Liver (tissue), 8 donors: ENCODE measurements at regions not wholly inside any gene's neighbourhood (a gene's known extent, or its start where the extent isn't known, plus 50 kb on each side); places are given as distances from the start of the nearest gene placed in this dataset.

Source experiments
- DNase-seq: peaks from one replicate; pipeline ENCODE4 v3.0.0-alpha.2; 2017; ENCODE audit warnings: low spot score
- H3K27ac ChIP-seq, 2 donors: one replicate each; pipeline ENCODE4 v1.7.0; 2013; ENCODE audit warnings: inconsistent platforms in 2 of 2, low read length in 2 of 2, control low read depth in 1 of 2, low read depth in 1 of 2, mild to moderate bottlenecking in 1 of 2
- H3K27me3 ChIP-seq, 4 donors: one replicate each; pipeline versions ENCODE4 v1.6.1 to v1.7.0; 2013; ENCODE audit warnings: low read length in 3 of 4, inconsistent platforms in 1 of 4, mild to moderate bottlenecking in 1 of 4, moderate library complexity in 1 of 4; ENCODE audit not compliant: control insufficient read depth in 4 of 4, insufficient read depth in 4 of 4
- H3K36me3 ChIP-seq, 4 donors: one replicate each; pipeline versions ENCODE4 v1.6.1 to v1.7.0; 2013; ENCODE audit warnings: low read length in 3 of 4, mild to moderate bottlenecking in 3 of 4, low read depth in 1 of 4, moderate library complexity in 1 of 4; ENCODE audit not compliant: control insufficient read depth in 4 of 4, insufficient read depth in 3 of 4
- H3K4me1 ChIP-seq, 4 donors: one replicate each; pipeline versions ENCODE4 v1.6.1 to v1.7.0; 2013; ENCODE audit warnings: low read length in 3 of 4, mild to moderate bottlenecking in 3 of 4, moderate library complexity in 1 of 4; ENCODE audit not compliant: control insufficient read depth in 4 of 4, insufficient read depth in 4 of 4
- H3K4me3 ChIP-seq, 3 donors: one replicate each; pipeline versions ENCODE4 v1.6.1 to v1.7.0; 2013; ENCODE audit warnings: low read length in 3 of 3, control low read depth in 1 of 3, low read depth in 1 of 3, mild to moderate bottlenecking in 1 of 3
- H3K9ac ChIP-seq, 2 donors: one replicate each; pipeline ENCODE4 v1.7.0; 2013; ENCODE audit warnings: low read length in 2 of 2, mild to moderate bottlenecking in 2 of 2, moderate library complexity in 2 of 2, control low read depth in 1 of 2, low read depth in 1 of 2
- H3K9me3 ChIP-seq, 4 donors: one replicate each; pipeline versions ENCODE4 v1.6.1 to v1.7.0; 2013; ENCODE audit warnings: low read length in 3 of 4; ENCODE audit not compliant: control insufficient read depth in 4 of 4
- ATF3 ChIP-seq: IDR thresholded peaks from 2 replicates; pipeline ENCODE4 v1.6.1; 2016; ENCODE audit warnings: antibody characterized with exemption
- CTCF ChIP-seq: fragments of 150-350 bp; IDR thresholded peaks from 2 replicates; pipeline ENCODE4 v1.5.1; 2017; ENCODE audit warnings: improper control_type of control experiment, low read depth, low read length; ENCODE audit not compliant: missing input control
- EGR1 ChIP-seq, 2 donors: IDR thresholded peaks; 2 replicates each; pipeline ENCODE4 v1.6.1; 2016 to 2018; ENCODE audit warnings: antibody characterized with exemption in 2 of 2, low read depth in 2 of 2
- FOXA1 ChIP-seq: IDR thresholded peaks from 2 replicates; pipeline ENCODE4 v1.6.1; 2016; ENCODE audit warnings: antibody characterized with exemption
- FOXA2 ChIP-seq: IDR thresholded peaks from 2 replicates; pipeline ENCODE4 v1.6.1; 2016; ENCODE audit warnings: antibody characterized with exemption
- GABPA ChIP-seq, 2 donors: IDR thresholded peaks in 1 of 2; conservative IDR thresholded peaks in 1 of 2; 2 replicates each; pipeline ENCODE4 v1.6.1; 2016; ENCODE audit warnings: antibody characterized with exemption in 2 of 2, mild to moderate bottlenecking in 1 of 2, moderate library complexity in 1 of 2
- HNF4A ChIP-seq, 2 donors: conservative IDR thresholded peaks; 2 replicates each; pipeline ENCODE4 v1.6.1; 2016; ENCODE audit warnings: antibody characterized with exemption in 2 of 2, mild to moderate bottlenecking in 2 of 2
- HNF4G ChIP-seq: IDR thresholded peaks from 2 replicates; pipeline ENCODE4 v1.6.1; 2016; ENCODE audit warnings: antibody characterized with exemption
- JUND ChIP-seq, 2 donors: IDR thresholded peaks; 2 replicates each; pipeline ENCODE4 v1.6.1; 2016; ENCODE audit warnings: antibody characterized with exemption in 2 of 2
- MAX ChIP-seq: IDR thresholded peaks from 2 replicates; pipeline ENCODE4 v1.6.1; 2016; ENCODE audit warnings: antibody characterized with exemption
- NR2F2 ChIP-seq: IDR thresholded peaks from 2 replicates; pipeline ENCODE4 v1.6.1; 2016; ENCODE audit warnings: antibody characterized with exemption
- RAD21 ChIP-seq, 2 donors: IDR thresholded peaks; 2 replicates each; pipeline ENCODE4 v1.6.1; 2016; ENCODE audit warnings: antibody characterized with exemption in 2 of 2, mild to moderate bottlenecking in 2 of 2
- REST ChIP-seq: IDR thresholded peaks from 2 replicates; pipeline ENCODE4 v1.6.1; 2016; ENCODE audit warnings: antibody characterized with exemption, mild to moderate bottlenecking
- RXRA ChIP-seq, 2 donors: IDR thresholded peaks; 2 replicates each; pipeline ENCODE4 v1.6.1; 2017 to 2018; ENCODE audit warnings: antibody characterized with exemption in 2 of 2, mild to moderate bottlenecking in 1 of 2
- SP1 ChIP-seq: IDR thresholded peaks from 2 replicates; pipeline ENCODE4 v1.6.1; 2018; ENCODE audit warnings: antibody characterized with exemption, mild to moderate bottlenecking
- TAF1 ChIP-seq: conservative IDR thresholded peaks from 2 replicates; pipeline ENCODE4 v1.6.1; 2016; ENCODE audit warnings: antibody characterized with exemption, mild to moderate bottlenecking
- YY1 ChIP-seq: IDR thresholded peaks from 2 replicates; pipeline ENCODE4 v1.6.1; 2016; ENCODE audit warnings: antibody characterized with exemption, mild to moderate bottlenecking
- ZBTB33 ChIP-seq: IDR thresholded peaks from 2 replicates; pipeline ENCODE4 v1.6.1; 2016; ENCODE audit warnings: antibody characterized with exemption
- WGBS: extraction: QIAGEN DNeasy Blood & Tissue Kit; methylation state at CpG from one replicate; pipeline ENCODE4 v1.1.7; 2013; 5-methylcytosine and 5-hydroxymethylcytosine counted together
- donor health status: healthy.
- donor health status: healthy.
- donor health status: healthy.
- donor health status: healthy.
- donor health status: healthy.

- TF ChIP-seq HNF4G (no peak), FOXA1 (no peak), MAX (no peak), ATF3 (no peak), CTCF (no peak), TAF1 (no peak), FOXA2 (no peak), SP1 (no peak), HNF4A (conservative IDR thresholded peaks at IDR 0.05) (no peak), RXRA (IDR thresholded peaks at IDR 0.05) (no peak), EGR1 (IDR thresholded peaks at IDR 0.05; ENCODE audit: low read depth in 2 of 2) (no peak), RAD21 (IDR thresholded peaks at IDR 0.05) (no peak), NR2F2 (no peak), ZBTB33 (no peak), GABPA (IDR thresholded peaks at IDR 0.05 in 1 of 2, conservative IDR thresholded peaks at IDR 0.05 in 1 of 2) (no peak), YY1 (no peak), JUND (IDR thresholded peaks at IDR 0.05) (no peak), REST (no peak)
- no peak overlapping the region for H3K9ac ChIP-seq
- no peak for DNase-seq
- H3K27ac ChIP-seq: no peak overlapping the region
- no peak overlapping the region for H3K4me3 ChIP-seq
- WGBS: 75% methylated on average over 12 of the region's 12 CpGs
- H3K4me1 ChIP-seq: no peaks in the 10 kb centered on the region
- H3K36me3 ChIP-seq: no peaks in the 10 kb centered on the region
- H3K9me3 ChIP-seq: no peaks in the 10 kb centered on the region
- H3K27me3 ChIP-seq: no peaks in the 10 kb centered on the region
Measured at GRCh38 chr2:120949027-120949956, 213.6 kb downstream of the GLI2 start.
